ENCODE measurements at regions not wholly inside any gene's neighbourhood (a gene's known extent, or its start where the extent isn't known, plus 50 kb on each side); places are given as distances from the start of the nearest gene placed in this dataset.

- TF ChIP-seq KDM1A (IDR thresholded peaks at IDR 0.05; ENCODE audit: low read depth) (no peak), EHMT2 (IDR thresholded peaks at IDR 0.05; ENCODE audit: low read depth) (no peak), GATA3 (IDR thresholded peaks at IDR 0.05; ENCODE audit: borderline replicate concordance) (no peak), SMC3 (IDR thresholded peaks at IDR 0.05) (no peak), MYC (IDR thresholded peaks at IDR 0.05; ENCODE audit: borderline replicate concordance, low read length) (no peak), NPAS2 (CRISPR knock-in tag; IDR thresholded peaks at IDR 0.05; ENCODE audit: borderline replicate concordance) (no peak), E2F6 (IDR thresholded peaks at IDR 0.05; ENCODE audit: borderline replicate concordance, low read depth) (no peak), ZSCAN20 (CRISPR knock-in tag; IDR thresholded peaks at IDR 0.05) (no peak), HDAC2 (IDR thresholded peaks at IDR 0.05) (no peak), CHD4 (IDR thresholded peaks at IDR 0.05; ENCODE audit: borderline replicate concordance) (no peak), HES2 (IDR thresholded peaks at IDR 0.05) (no peak)
Observed at GRCh38 chr10:9103301-9103700, 1048.8 kb downstream of the GATA3 start (continued).

GRCh38 chr10:9111976-9112375, 1057.5 kb downstream of the GATA3 start:
- no peak for TF ChIP-seq ZSCAN20 (CRISPR knock-in tag; IDR thresholded peaks at IDR 0.05)
- no peak for TF ChIP-seq MYC (IDR thresholded peaks at IDR 0.05; ENCODE audit: borderline replicate concordance, low read length)
- no peak for TF ChIP-seq POLR2AphosphoS2 (conservative IDR thresholded peaks at IDR 0.05; ENCODE audit: low read length)
- no peak for TF ChIP-seq EHMT2 (IDR thresholded peaks at IDR 0.05; ENCODE audit: low read depth)
- no peak for TF ChIP-seq RCOR1 (IDR thresholded peaks at IDR 0.05; ENCODE audit: low read depth, low read length)
- no peak for TF ChIP-seq HEYL (CRISPR knock-in tag; IDR thresholded peaks at IDR 0.05)
- TF ChIP-seq CHD2 (IDR thresholded peaks at IDR 0.05; ENCODE audit: low read length, partially characterized antibody) = no peak
- no peak for TF ChIP-seq ATOH8 (CRISPR knock-in tag; IDR thresholded peaks at IDR 0.05; ENCODE audit: low read depth)
- TF ChIP-seq TP53 (CRISPR knock-in tag; IDR thresholded peaks at IDR 0.05) = no peak
- no peak for TF ChIP-seq ZNF302 (CRISPR knock-in tag; IDR thresholded peaks at IDR 0.05)
- no peak for TF ChIP-seq MAX (IDR thresholded peaks at IDR 0.05)
- Histone ChIP-seq H3K4me1 (no peaks in the 10 kb centered on the region), H3K4me3 (no peak overlapping the region), H3K27ac (no peak overlapping the region), H3K4me2 (no peak overlapping the region), H3K9me3 (no peaks in the 10 kb centered on the region)
- FAIRE-seq (no peak), ATAC-seq (no peak), DNase-seq (ENCODE audit: low read depth in 1 of 2, low spot score in 1 of 2) (no peak)
- ChIA-PET CTCF (no interaction called here), POLR2A (no interaction called here)
- 23% methylated on average over 4 of the region's 4 CpGs for WGBS (ENCODE audit: missing lambda C conversion rate)

GRCh38 chr10:9126728-9127127, 1072.2 kb downstream of the GATA3 start:
- H3K9me3 ChIP-seq = no peaks in the 10 kb centered on the region
- TF ChIP-seq TFCP2L1 (CRISPR knock-in tag; IDR thresholded peaks at IDR 0.05) = no peak
- TF ChIP-seq ZFP36 (IDR thresholded peaks at IDR 0.05; ENCODE audit: borderline replicate concordance, partially characterized antibody) = no peak
- no peak for TF ChIP-seq BCL3 (IDR thresholded peaks at IDR 0.05)
- TF ChIP-seq RNF2 (IDR thresholded peaks at IDR 0.05; ENCODE audit: borderline replicate concordance, low read depth) = no peak
- no peak for TF ChIP-seq RAD21 (conservative IDR thresholded peaks at IDR 0.05 in 1 of 2, IDR thresholded peaks at IDR 0.05 in 1 of 2)
- TF ChIP-seq RARB (CRISPR knock-in tag; IDR thresholded peaks at IDR 0.05) = no peak
- no peak for TF ChIP-seq RFX5 (IDR thresholded peaks at IDR 0.05)
- FAIRE-seq (no peak), ATAC-seq (no peak), DNase-seq (ENCODE audit: low read depth in 1 of 2, low spot score in 1 of 2) (no peak)
- no peak overlapping the region for H3K27ac ChIP-seq
- no peaks in the 10 kb centered on the region for H3K4me1 ChIP-seq
- CTCF ChIA-PET = interaction anchor here (1.5 kb wide), 1 partner anchor 31 kb away, joined by 3 read pairs; no protein-coding TSS in a partner anchor
- WGBS (ENCODE audit: missing lambda C conversion rate) = 4% methylated on average over 4 of the region's 4 CpGs
- no peak overlapping the region for H3K4me2 ChIP-seq
- H3K4me3 ChIP-seq = no peak overlapping the region
- POLR2A ChIA-PET = no interaction called here
